SK-N-SH treated with all-trans-retinoic acid at 6 μM for 48 hours (cell line): ENCODE measurements at regions not wholly inside any gene's neighbourhood (a gene's known extent, or its start where the extent isn't known, plus 50 kb on each side); places are given as distances from the start of the nearest gene placed in this dataset.

Experiments used
- ATAC-seq: fragments of 200-7000 bp; cut with Tn5 transposase; 3 replicates; pipeline ENCODE4 v1.9.1; 2020; ENCODE audit warnings: mild to moderate bottlenecking, moderate library complexity
- ARNTL ChIP-seq: fragments of 450-650 bp; formaldehyde crosslinking; IDR thresholded peaks from 2 replicates; pipeline ENCODE4 v1.5.0; 2020; ENCODE audit warnings: low read depth, mild to moderate bottlenecking, moderate library complexity, borderline replicate concordance
- BACH2 ChIP-seq: fragments of 250-450 bp; sonication (Bioruptor Pico); IDR thresholded peaks from 2 replicates; pipeline ENCODE4 v1.9.0; 2021; ENCODE audit warnings: mild to moderate bottlenecking, borderline replicate concordance
- CREB5 ChIP-seq: fragments of 250-450 bp; sonication (Bioruptor Pico); IDR thresholded peaks from 2 replicates; pipeline ENCODE4 v1.5.1; 2020; ENCODE audit warnings: low read depth, mild to moderate bottlenecking, moderate library complexity
- CSDC2 ChIP-seq: fragments of 250-450 bp; sonication (Bioruptor Pico); IDR thresholded peaks from 2 replicates; pipeline ENCODE4 v1.5.0; 2020; ENCODE audit warnings: mild to moderate bottlenecking, moderate library complexity
- CSRNP3 ChIP-seq: fragments of 250-450 bp; sonication (Bioruptor Pico); IDR thresholded peaks from 2 replicates; pipeline ENCODE4 v1.5.1; 2021; ENCODE audit warnings: mild to moderate bottlenecking, moderate library complexity
- ESRRG ChIP-seq: fragments of 250-450 bp; sonication (Bioruptor Pico); IDR thresholded peaks from 2 replicates; pipeline ENCODE4 v1.6.1; 2021; ENCODE audit warnings: mild to moderate bottlenecking
- GLIS3 ChIP-seq: fragments of 250-450 bp; sonication (Bioruptor Pico); IDR thresholded peaks from 2 replicates; pipeline ENCODE4 v1.5.0; 2020; ENCODE audit warnings: mild to moderate bottlenecking, moderate library complexity
- ISL1 ChIP-seq: fragments of 250-450 bp; sonication (Bioruptor Pico); IDR thresholded peaks from 2 replicates; pipeline ENCODE4 v2.1.2; 2022; ENCODE audit warnings: mild to moderate bottlenecking, moderate library complexity
- OSR1 ChIP-seq: fragments of 250-450 bp; sonication (Bioruptor Pico); IDR thresholded peaks from 2 replicates; pipeline ENCODE4 v1.8.0; 2022; ENCODE audit warnings: moderate library complexity, mild to moderate bottlenecking, inconsistent platforms
- PATZ1 ChIP-seq: fragments of 250-450 bp; sonication (Bioruptor Pico); IDR thresholded peaks from 2 replicates; pipeline ENCODE4 v1.8.0; 2020; ENCODE audit warnings: mild to moderate bottlenecking, moderate library complexity, borderline replicate concordance
- POU6F1 ChIP-seq: fragments of 250-450 bp; sonication (Bioruptor Pico); IDR thresholded peaks from 2 replicates; pipeline ENCODE4 v1.8.0; 2021; ENCODE audit warnings: low read depth, mild to moderate bottlenecking, moderate library complexity, borderline replicate concordance
- PPARA ChIP-seq: fragments of 250-450 bp; sonication (Bioruptor Pico); IDR thresholded peaks from 2 replicates; pipeline ENCODE4 v1.5.0; 2020; ENCODE audit warnings: mild to moderate bottlenecking, borderline replicate concordance
- RARB ChIP-seq: fragments of 250-450 bp; sonication (Bioruptor Pico); IDR thresholded peaks from 2 replicates; pipeline ENCODE4 v1.8.0; 2021; ENCODE audit warnings: mild to moderate bottlenecking, moderate library complexity
- SNAI2 ChIP-seq: fragments of 250-450 bp; sonication (Bioruptor Pico); IDR thresholded peaks from 2 replicates; pipeline ENCODE4 v1.5.0; 2020; ENCODE audit warnings: mild to moderate bottlenecking, moderate library complexity
- TCF4 ChIP-seq: fragments of 250-450 bp; sonication (Bioruptor Pico); IDR thresholded peaks from 2 replicates; pipeline ENCODE4 v1.8.0; 2021; ENCODE audit warnings: mild to moderate bottlenecking, moderate library complexity, borderline replicate concordance
- TOX ChIP-seq: fragments of 250-450 bp; sonication (Bioruptor Pico); IDR thresholded peaks from 2 replicates; pipeline ENCODE4 v1.8.0; 2021; ENCODE audit warnings: mild to moderate bottlenecking, moderate library complexity, borderline replicate concordance
- TSHZ2 ChIP-seq: fragments of 250-450 bp; sonication (Bioruptor Pico); IDR thresholded peaks from 2 replicates; pipeline ENCODE4 v1.5.0; 2020; ENCODE audit warnings: mild to moderate bottlenecking, moderate library complexity
- ZC3H10 ChIP-seq: fragments of 250-450 bp; sonication (Bioruptor Pico); IDR thresholded peaks from 2 replicates; pipeline ENCODE4 v1.5.1; 2021; ENCODE audit warnings: mild to moderate bottlenecking, moderate library complexity
- ZFP3 ChIP-seq: fragments of 250-450 bp; sonication (Bioruptor Pico); IDR thresholded peaks from 2 replicates; pipeline ENCODE4 v1.5.0; 2020; ENCODE audit warnings: mild to moderate bottlenecking, moderate library complexity
- ZFP30 ChIP-seq: fragments of 450-650 bp; formaldehyde crosslinking; IDR thresholded peaks from 2 replicates; pipeline ENCODE4 v1.5.0; 2022; ENCODE audit warnings: mild to moderate bottlenecking, moderate library complexity
- ZNF565 ChIP-seq: fragments of 450-650 bp; formaldehyde crosslinking; conservative IDR thresholded peaks from 2 replicates; pipeline ENCODE4 v1.5.0; 2020; ENCODE audit warnings: low read depth, mild to moderate bottlenecking, moderate library complexity
- ZNF70 ChIP-seq: fragments of 450-650 bp; formaldehyde crosslinking; IDR thresholded peaks from 2 replicates; pipeline ENCODE4 v1.5.0; 2020; ENCODE audit warnings: mild to moderate bottlenecking, moderate library complexity
- ZNF8 ChIP-seq: fragments of 450-650 bp; formaldehyde crosslinking; IDR thresholded peaks from 2 replicates; pipeline ENCODE4 v1.5.0; 2020; ENCODE audit warnings: mild to moderate bottlenecking, moderate library complexity

GRCh38 chrX:38900719-38901118 is 99.5 kb downstream of the MID1IP1 start:
- ATAC-seq: no peak
- TF ChIP-seq PPARA (CRISPR knock-in tag): no peak
- no peak for TF ChIP-seq GLIS3 (CRISPR knock-in tag)
- no peak for TF ChIP-seq SNAI2
- TF ChIP-seq TOX (CRISPR knock-in tag): no peak
- no peak for TF ChIP-seq POU6F1 (CRISPR knock-in tag)

GRCh38 chrX:38902972-38903492 is 101.8 kb downstream of the MID1IP1 start:
- no peak for ATAC-seq
- TF ChIP-seq ZNF8 (no peak), POU6F1 (CRISPR knock-in tag) (no peak), ZNF565 (CRISPR knock-in tag) (no peak), RARB (CRISPR knock-in tag) (no peak), ZC3H10 (no peak), TCF4 (no peak), BACH2 (CRISPR knock-in tag) (no peak), CREB5 (CRISPR knock-in tag) (no peak), PPARA (CRISPR knock-in tag) (no peak), CSRNP3 (CRISPR knock-in tag) (no peak), CSDC2 (CRISPR knock-in tag) (no peak), GLIS3 (CRISPR knock-in tag) (no peak), TOX (CRISPR knock-in tag) (no peak), ARNTL (CRISPR knock-in tag) (no peak), ISL1 (CRISPR knock-in tag) (no peak), ZFP30 (CRISPR knock-in tag) (no peak), TSHZ2 (CRISPR knock-in tag) (no peak), ZFP3 (CRISPR knock-in tag) (no peak)

GRCh38 chrX:38916801-38917200 is 115.5 kb downstream of the MID1IP1 start:
- ATAC-seq: no peak

More at GRCh38 chrX:38916801-38917200, 115.5 kb downstream of the MID1IP1 start:
- TF ChIP-seq ZNF70 (CRISPR knock-in tag) (no peak), CSDC2 (CRISPR knock-in tag) (no peak), ZNF8 (no peak), OSR1 (CRISPR knock-in tag) (no peak), ZFP3 (CRISPR knock-in tag) (no peak), BACH2 (CRISPR knock-in tag) (no peak), SNAI2 (no peak), RARB (CRISPR knock-in tag) (no peak), PATZ1 (CRISPR knock-in tag) (no peak), ESRRG (CRISPR knock-in tag) (no peak), CREB5 (CRISPR knock-in tag) (no peak), PPARA (CRISPR knock-in tag) (no peak), GLIS3 (CRISPR knock-in tag) (no peak), ZC3H10 (no peak), ZFP30 (CRISPR knock-in tag) (no peak)
